OCI-LY1 (cell line): ENCODE measurements at regions not wholly inside any gene's neighbourhood (a gene's known extent, or its start where the extent isn't known, plus 50 kb on each side); places are given as distances from the start of the nearest gene placed in this dataset.
"Not testable (repeated sequence)": the region's sequence is repeated elsewhere in the genome, so short reads cannot be mapped to it uniquely, and the experiment has no call there.

Experiments
- EZH2 ChIP-seq: fragments of 200-600 bp; sonication (generic), shearing (Covaris generic); IDR thresholded peaks from 2 replicates; pipeline ENCODE4 v1.8.0; 2017; ENCODE audit warnings: borderline replicate concordance, mixed run types, mild to moderate bottlenecking, antibody characterized with exemption, low read length, moderate library complexity, mixed read lengths
- TF ChIP-seq, protein P1 (sequence below): fragments of 200-600 bp; sonication (generic), shearing (Covaris generic); IDR thresholded peaks from 2 replicates; pipeline ENCODE4 v1.5.1; 2017; ENCODE audit warnings: mild to moderate bottlenecking, antibody characterized with exemption, low read length, moderate library complexity, mixed read lengths

DNA sequence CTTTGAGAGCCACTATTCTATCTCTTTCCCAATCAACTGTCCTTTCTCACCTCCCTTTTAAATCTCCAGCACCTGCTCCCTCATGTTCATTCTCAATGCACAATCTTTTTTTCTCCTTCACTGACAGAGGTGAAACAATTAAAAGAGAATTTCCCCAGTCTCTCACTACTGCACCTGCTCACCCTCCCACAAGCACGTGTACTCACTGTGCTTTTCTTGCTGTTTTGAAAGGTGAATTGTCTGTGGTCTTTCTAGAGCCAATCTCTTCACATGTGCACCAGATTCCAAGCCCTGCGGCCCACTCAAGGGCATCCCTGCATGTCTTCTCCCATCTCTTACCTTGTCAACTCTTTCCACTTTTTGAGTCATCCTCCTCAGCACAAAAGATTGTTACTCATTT, 95.8 kb downstream of the SPDYE17 start:
- TF ChIP-seq, protein P1, sequence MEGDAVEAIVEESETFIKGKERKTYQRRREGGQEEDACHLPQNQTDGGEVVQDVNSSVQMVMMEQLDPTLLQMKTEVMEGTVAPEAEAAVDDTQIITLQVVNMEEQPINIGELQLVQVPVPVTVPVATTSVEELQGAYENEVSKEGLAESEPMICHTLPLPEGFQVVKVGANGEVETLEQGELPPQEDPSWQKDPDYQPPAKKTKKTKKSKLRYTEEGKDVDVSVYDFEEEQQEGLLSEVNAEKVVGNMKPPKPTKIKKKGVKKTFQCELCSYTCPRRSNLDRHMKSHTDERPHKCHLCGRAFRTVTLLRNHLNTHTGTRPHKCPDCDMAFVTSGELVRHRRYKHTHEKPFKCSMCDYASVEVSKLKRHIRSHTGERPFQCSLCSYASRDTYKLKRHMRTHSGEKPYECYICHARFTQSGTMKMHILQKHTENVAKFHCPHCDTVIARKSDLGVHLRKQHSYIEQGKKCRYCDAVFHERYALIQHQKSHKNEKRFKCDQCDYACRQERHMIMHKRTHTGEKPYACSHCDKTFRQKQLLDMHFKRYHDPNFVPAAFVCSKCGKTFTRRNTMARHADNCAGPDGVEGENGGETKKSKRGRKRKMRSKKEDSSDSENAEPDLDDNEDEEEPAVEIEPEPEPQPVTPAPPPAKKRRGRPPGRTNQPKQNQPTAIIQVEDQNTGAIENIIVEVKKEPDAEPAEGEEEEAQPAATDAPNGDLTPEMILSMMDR: not testable (repeated sequence)
- not testable (repeated sequence) for TF ChIP-seq EZH2
